ENCODE measurements at regions not wholly inside any gene's neighbourhood (a gene's known extent, or its start where the extent isn't known, plus 50 kb on each side); places are given as distances from the start of the nearest gene placed in this dataset.

GRCh38 chr5:4082966-4083564, 487.4 kb downstream of the IRX1 start:
- Histone ChIP-seq H3K9me3 (ENCODE audit: low read length) (no peaks in the 10 kb centered on the region), H3K27ac (ENCODE audit: low read depth, low read length) (no peak overlapping the region), H3K4me3 (ENCODE audit: low read depth in 1 of 2, low read length in 2 of 2) (no peak overlapping the region), H3K9ac (ENCODE audit: low read length) (no peak overlapping the region), H3K36me3 (ENCODE audit: insufficient read depth, low read length) (no peaks in the 10 kb centered on the region), H3K4me1 (ENCODE audit: insufficient read depth, low read length) (no peaks in the 10 kb centered on the region), H3K27me3 (ENCODE audit: control insufficient read depth in 1 of 2, insufficient read depth in 2 of 2, low read length in 2 of 2) (no peaks in the 10 kb centered on the region)

- Histone ChIP-seq H3K4me3 (ENCODE audit: low read depth in 1 of 2, low read length in 2 of 2) (no peak overlapping the region), H3K4me1 (ENCODE audit: insufficient read depth, low read length) (no peaks in the 10 kb centered on the region), H3K27me3 (ENCODE audit: control insufficient read depth in 1 of 2, insufficient read depth in 2 of 2, low read length in 2 of 2) (no peaks in the 10 kb centered on the region), H3K9me3 (ENCODE audit: low read length) (no peaks in the 10 kb centered on the region), H3K36me3 (ENCODE audit: insufficient read depth, low read length) (no peaks in the 10 kb centered on the region), H3K27ac (ENCODE audit: low read depth, low read length) (no peak overlapping the region), H3K9ac (ENCODE audit: low read length) (no peak overlapping the region)
Observed at GRCh38 chr5:4083591-4084337, 488.1 kb downstream of the IRX1 start.

GRCh38 chr5:4086081-4086480, 490.4 kb downstream of the IRX1 start:
- Histone ChIP-seq H3K27me3 (ENCODE audit: control insufficient read depth in 1 of 2, insufficient read depth in 2 of 2, low read length in 2 of 2) (no peaks in the 10 kb centered on the region), H3K36me3 (ENCODE audit: insufficient read depth, low read length) (no peaks in the 10 kb centered on the region), H3K27ac (ENCODE audit: low read depth, low read length) (no peak overlapping the region), H3K4me1 (ENCODE audit: insufficient read depth, low read length) (no peaks in the 10 kb centered on the region), H3K4me3 (ENCODE audit: low read depth in 1 of 2, low read length in 2 of 2) (no peak overlapping the region), H3K9ac (ENCODE audit: low read length) (no peak overlapping the region), H3K9me3 (ENCODE audit: low read length) (no peaks in the 10 kb centered on the region)

- no peak overlapping the region for H3K4me3 ChIP-seq (ENCODE audit: low read depth in 1 of 2, low read length in 2 of 2)
- no peaks in the 10 kb centered on the region for H3K9me3 ChIP-seq (ENCODE audit: low read length)
- H3K9ac ChIP-seq (ENCODE audit: low read length) = no peak overlapping the region
- no peak overlapping the region for H3K27ac ChIP-seq (ENCODE audit: low read depth, low read length)
- no peaks in the 10 kb centered on the region for H3K4me1 ChIP-seq (ENCODE audit: insufficient read depth, low read length)
- H3K36me3 ChIP-seq (ENCODE audit: insufficient read depth, low read length) = no peaks in the 10 kb centered on the region
- no peaks in the 10 kb centered on the region for H3K27me3 ChIP-seq (ENCODE audit: control insufficient read depth in 1 of 2, insufficient read depth in 2 of 2, low read length in 2 of 2)
Observed at GRCh38 chr5:4087110-4087509, 491.5 kb downstream of the IRX1 start.

GRCh38 chr5:4089087-4089486, 493.5 kb downstream of the IRX1 start:
- Histone ChIP-seq H3K27me3 (ENCODE audit: control insufficient read depth in 1 of 2, insufficient read depth in 2 of 2, low read length in 2 of 2) (no peaks in the 10 kb centered on the region), H3K4me1 (ENCODE audit: insufficient read depth, low read length) (no peaks in the 10 kb centered on the region), H3K9me3 (ENCODE audit: low read length) (no peaks in the 10 kb centered on the region), H3K9ac (ENCODE audit: low read length) (no peak overlapping the region), H3K4me3 (ENCODE audit: low read depth in 1 of 2, low read length in 2 of 2) (no peak overlapping the region), H3K36me3 (ENCODE audit: insufficient read depth, low read length) (no peaks in the 10 kb centered on the region), H3K27ac (ENCODE audit: low read depth, low read length) (no peak overlapping the region)

- Histone ChIP-seq H3K27ac (ENCODE audit: low read depth, low read length) (no peak overlapping the region), H3K4me1 (ENCODE audit: insufficient read depth, low read length) (no peaks in the 10 kb centered on the region), H3K36me3 (ENCODE audit: insufficient read depth, low read length) (no peaks in the 10 kb centered on the region), H3K9me3 (ENCODE audit: low read length) (no peaks in the 10 kb centered on the region), H3K4me3 (ENCODE audit: low read depth in 1 of 2, low read length in 2 of 2) (no peak overlapping the region), H3K27me3 (ENCODE audit: control insufficient read depth in 1 of 2, insufficient read depth in 2 of 2, low read length in 2 of 2) (no peaks in the 10 kb centered on the region), H3K9ac (ENCODE audit: low read length) (no peak overlapping the region)
Observed at GRCh38 chr5:4093236-4093635, 497.6 kb downstream of the IRX1 start.

GRCh38 chr5:4093970-4094369, 498.3 kb downstream of the IRX1 start:
- Histone ChIP-seq H3K9me3 (ENCODE audit: low read length) (no peaks in the 10 kb centered on the region), H3K27ac (ENCODE audit: low read depth, low read length) (no peak overlapping the region), H3K36me3 (ENCODE audit: insufficient read depth, low read length) (no peaks in the 10 kb centered on the region), H3K27me3 (ENCODE audit: control insufficient read depth in 1 of 2, insufficient read depth in 2 of 2, low read length in 2 of 2) (no peaks in the 10 kb centered on the region), H3K9ac (ENCODE audit: low read length) (no peak overlapping the region), H3K4me3 (ENCODE audit: low read depth in 1 of 2, low read length in 2 of 2) (no peak overlapping the region), H3K4me1 (ENCODE audit: insufficient read depth, low read length) (no peaks in the 10 kb centered on the region)

GRCh38 chr5:4095918-4096630, 500.4 kb downstream of the IRX1 start:
- H3K9me3 ChIP-seq (ENCODE audit: low read length) = no peaks in the 10 kb centered on the region
- H3K4me3 ChIP-seq (ENCODE audit: low read depth in 1 of 2, low read length in 2 of 2) = no peak overlapping the region
- H3K9ac ChIP-seq (ENCODE audit: low read length) = no peak overlapping the region
- no peaks in the 10 kb centered on the region for H3K36me3 ChIP-seq (ENCODE audit: insufficient read depth, low read length)
- H3K4me1 ChIP-seq (ENCODE audit: insufficient read depth, low read length) = no peaks in the 10 kb centered on the region
- H3K27me3 ChIP-seq (ENCODE audit: control insufficient read depth in 1 of 2, insufficient read depth in 2 of 2, low read length in 2 of 2) = no peaks in the 10 kb centered on the region
- no peak overlapping the region for H3K27ac ChIP-seq (ENCODE audit: low read depth, low read length)

GRCh38 chr5:4097199-4097598, 501.6 kb downstream of the IRX1 start:
- Histone ChIP-seq H3K9ac (ENCODE audit: low read length) (no peak overlapping the region), H3K27ac (ENCODE audit: low read depth, low read length) (no peak overlapping the region), H3K9me3 (ENCODE audit: low read length) (no peaks in the 10 kb centered on the region), H3K4me3 (ENCODE audit: low read depth in 1 of 2, low read length in 2 of 2) (no peak overlapping the region), H3K27me3 (ENCODE audit: control insufficient read depth in 1 of 2, insufficient read depth in 2 of 2, low read length in 2 of 2) (no peaks in the 10 kb centered on the region), H3K36me3 (ENCODE audit: insufficient read depth, low read length) (no peaks in the 10 kb centered on the region), H3K4me1 (ENCODE audit: insufficient read depth, low read length) (no peaks in the 10 kb centered on the region)

GRCh38 chr5:4098226-4098625, 502.6 kb downstream of the IRX1 start:
- Histone ChIP-seq H3K27ac (ENCODE audit: low read depth, low read length) (no peak overlapping the region), H3K4me1 (ENCODE audit: insufficient read depth, low read length) (no peaks in the 10 kb centered on the region), H3K27me3 (ENCODE audit: control insufficient read depth in 1 of 2, insufficient read depth in 2 of 2, low read length in 2 of 2) (no peaks in the 10 kb centered on the region), H3K9me3 (ENCODE audit: low read length) (no peaks in the 10 kb centered on the region), H3K4me3 (ENCODE audit: low read depth in 1 of 2, low read length in 2 of 2) (no peak overlapping the region), H3K9ac (ENCODE audit: low read length) (no peak overlapping the region), H3K36me3 (ENCODE audit: insufficient read depth, low read length) (no peaks in the 10 kb centered on the region)

- no peaks in the 10 kb centered on the region for H3K36me3 ChIP-seq (ENCODE audit: insufficient read depth, low read length)
- H3K4me1 ChIP-seq (ENCODE audit: insufficient read depth, low read length) = no peaks in the 10 kb centered on the region
- no peaks in the 10 kb centered on the region for H3K27me3 ChIP-seq (ENCODE audit: control insufficient read depth in 1 of 2, insufficient read depth in 2 of 2, low read length in 2 of 2)
- no peak overlapping the region for H3K9ac ChIP-seq (ENCODE audit: low read length)
- H3K9me3 ChIP-seq (ENCODE audit: low read length) = no peaks in the 10 kb centered on the region
- H3K27ac ChIP-seq (ENCODE audit: low read depth, low read length) = no peak overlapping the region
- H3K4me3 ChIP-seq (ENCODE audit: low read depth in 1 of 2, low read length in 2 of 2) = no peak overlapping the region
Observed at GRCh38 chr5:4099386-4099785, 503.8 kb downstream of the IRX1 start.

Measured in muscle layer of colon (tissue), 2 donors.